Erythroblast (primary cell): ENCODE measurements at regions not wholly inside any gene's neighbourhood (a gene's known extent, or its start where the extent isn't known, plus 50 kb on each side); places are given as distances from the start of the nearest gene placed in this dataset.

Experiments
- GATA1 ChIP-seq: IDR thresholded peaks from 2 replicates; pipeline ENCODE4 v1.6.1; 2011; ENCODE audit warnings: low read depth, mild to moderate bottlenecking, control low read depth, low read length, moderate library complexity
- POLR2A ChIP-seq: IDR thresholded peaks from 2 replicates; pipeline ENCODE4 v1.6.1; 2011; ENCODE audit warnings: mild to moderate bottlenecking, low read length

DNA sequence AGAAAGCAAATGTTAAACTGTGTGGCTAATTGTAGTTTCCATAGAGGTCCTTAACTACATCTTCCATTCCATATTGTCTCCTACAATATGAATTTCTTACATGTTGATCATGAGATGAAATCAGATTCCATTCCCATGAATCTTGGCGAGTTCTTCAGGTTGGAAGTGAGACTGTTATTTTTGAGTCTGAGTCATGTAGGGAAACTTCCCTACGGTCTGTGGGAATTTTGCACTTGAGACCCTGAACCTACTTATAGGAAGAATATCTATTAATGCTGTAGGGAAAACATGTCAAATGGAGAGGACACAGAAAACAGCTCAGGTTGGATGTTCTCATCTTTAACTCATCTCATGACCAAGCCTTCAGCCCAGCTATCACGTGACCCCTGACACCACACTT, 1226.0 kb downstream of the CDY2B start:
- TF ChIP-seq POLR2A, result no peak
- TF ChIP-seq GATA1, result no peak
